CD1c-positive myeloid dendritic cell (primary cell): ENCODE measurements at regions not wholly inside any gene's neighbourhood (a gene's known extent, or its start where the extent isn't known, plus 50 kb on each side); places are given as distances from the start of the nearest gene placed in this dataset.

Experiments
- DNase-seq: peaks from one replicate; pipeline ENCODE4 v3.0.0-alpha.2; 2016; ENCODE audit errors: extremely low spot score

DNA sequence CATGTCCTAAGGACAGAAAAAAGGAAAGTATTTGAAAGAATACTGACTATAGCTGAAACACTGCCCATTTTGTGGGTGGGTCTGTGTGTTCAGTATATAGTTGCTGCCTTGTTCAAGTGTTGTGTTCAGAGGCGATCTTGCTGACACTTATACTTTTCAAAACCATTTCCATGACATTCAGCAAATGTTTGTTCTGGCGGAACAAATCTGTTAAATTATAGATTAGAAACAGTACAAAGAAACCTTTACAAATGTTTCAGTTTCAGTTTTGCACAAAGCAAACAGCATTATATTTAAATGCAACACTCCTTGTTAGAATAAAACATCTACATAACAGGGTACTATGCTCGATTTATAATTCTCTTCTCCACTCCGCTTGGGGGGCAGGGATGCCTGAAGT, 2276.3 kb downstream of the MAT2B start:
- DNase-seq, result no peak

DNA sequence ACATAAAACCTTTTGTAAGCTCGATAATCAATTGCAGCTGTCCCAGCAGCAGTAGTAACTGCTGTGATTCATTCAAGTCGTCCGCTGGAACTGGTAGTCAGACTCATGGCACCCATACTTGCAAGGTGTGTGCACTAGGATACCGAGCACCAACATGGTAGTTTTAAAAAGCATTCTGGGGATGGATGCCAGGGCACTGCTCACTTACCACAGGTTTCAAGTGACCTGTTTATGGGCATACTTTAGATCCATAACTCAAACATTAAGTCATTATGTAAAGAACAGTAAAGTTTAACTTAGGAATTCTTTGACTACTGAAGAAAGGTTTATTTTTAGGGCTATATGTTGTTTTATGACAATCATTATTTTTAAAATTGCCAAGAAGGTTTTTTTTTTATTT, 2277.6 kb downstream of the MAT2B start:
- no peak for DNase-seq

DNA sequence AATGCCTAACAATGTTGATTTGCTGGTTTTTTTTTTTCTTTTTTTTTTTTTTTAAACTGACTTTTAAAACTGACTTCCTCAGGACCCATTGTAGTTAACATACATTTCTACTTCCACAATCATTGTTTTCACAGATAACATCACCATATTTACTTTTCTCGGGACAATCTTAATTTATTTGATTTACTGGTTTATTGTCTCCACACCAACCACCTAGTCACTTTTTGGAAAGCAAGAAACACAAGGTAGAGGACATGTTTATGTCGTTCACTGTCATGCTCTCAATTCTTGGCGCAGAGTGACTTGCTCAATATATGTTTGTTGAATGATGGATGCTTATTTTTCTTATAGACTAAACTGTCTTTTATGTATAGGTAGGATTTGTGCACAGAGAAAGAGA, 2280.7 kb downstream of the MAT2B start:
- no peak for DNase-seq

DNA sequence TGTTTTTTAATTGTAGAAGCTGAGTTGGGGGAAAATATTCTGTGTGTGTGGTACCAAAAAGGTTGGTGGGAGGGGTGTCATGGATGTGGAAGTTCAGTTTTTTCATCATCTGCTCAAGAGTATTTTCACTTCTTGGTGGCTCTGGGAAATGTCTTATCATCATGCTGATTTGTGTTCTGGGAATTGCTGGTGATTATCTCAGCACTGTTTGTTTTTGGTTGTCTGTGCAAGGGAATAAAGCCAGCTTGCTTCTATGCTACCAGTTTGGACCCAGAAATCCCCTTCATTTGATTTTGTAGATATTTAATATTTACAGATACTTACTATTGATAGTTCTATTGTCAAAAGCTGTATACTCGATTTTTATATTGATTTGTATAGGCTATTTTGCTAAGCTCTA, 2289.7 kb downstream of the MAT2B start:
- no peak for DNase-seq

DNA sequence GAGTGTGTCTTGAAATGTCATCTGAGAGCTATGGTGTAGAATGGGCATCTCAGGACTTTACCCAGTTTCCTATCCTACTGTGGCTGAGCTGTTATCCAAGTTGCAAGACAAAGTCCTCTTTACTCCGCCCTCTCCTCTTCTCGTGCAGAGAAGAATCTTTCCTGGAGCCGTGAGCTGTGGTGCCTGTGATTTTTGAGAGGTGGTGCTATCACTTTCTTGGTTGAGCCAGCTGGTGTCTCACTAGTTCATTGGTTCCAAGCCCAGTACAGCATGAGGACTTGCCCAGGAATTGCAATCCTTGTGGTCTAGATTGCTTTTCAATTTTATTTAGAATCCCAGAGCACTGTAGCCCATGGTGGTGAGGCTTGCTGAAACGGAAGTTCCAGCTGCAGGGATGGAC, 2300.3 kb downstream of the MAT2B start:
- DNase-seq, result no peak

DNA sequence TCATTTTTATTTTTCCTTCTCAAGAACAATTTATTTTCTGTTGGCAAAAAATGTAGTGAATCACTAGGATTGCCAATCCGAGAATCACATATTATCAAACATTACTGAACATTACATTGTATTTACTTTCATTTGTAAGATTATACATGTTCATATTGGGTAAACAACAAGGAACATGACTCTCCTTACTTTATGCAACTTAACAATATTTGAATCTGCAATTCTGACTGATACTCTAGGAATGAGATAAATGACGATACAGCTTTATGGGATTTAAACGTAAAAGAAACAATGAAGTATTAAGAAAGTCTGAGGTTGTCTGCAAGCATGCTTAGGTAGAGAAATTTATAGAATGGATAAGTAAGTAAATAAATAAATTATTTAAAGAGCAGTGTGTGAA, 2302.9 kb downstream of the MAT2B start:
- no peak for DNase-seq

DNA sequence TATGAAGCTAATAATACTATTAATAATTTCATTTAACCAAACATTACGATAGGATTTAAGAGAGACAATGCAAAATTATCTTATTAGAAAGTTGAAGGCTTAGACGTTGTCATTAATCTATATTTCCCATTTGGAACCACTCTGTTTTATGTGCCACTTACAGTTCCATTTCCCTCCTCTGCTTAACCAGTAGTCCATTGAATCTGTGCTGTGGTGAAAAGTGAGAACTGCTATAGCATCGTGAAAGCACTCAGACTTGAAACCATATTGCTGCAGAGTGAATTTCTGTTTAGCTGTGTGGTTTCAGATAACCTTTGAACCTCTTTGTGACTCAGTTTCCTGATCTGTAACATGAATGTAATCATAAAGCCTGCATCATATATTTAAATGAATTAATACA, 2304.5 kb downstream of the MAT2B start:
- no peak for DNase-seq

DNA sequence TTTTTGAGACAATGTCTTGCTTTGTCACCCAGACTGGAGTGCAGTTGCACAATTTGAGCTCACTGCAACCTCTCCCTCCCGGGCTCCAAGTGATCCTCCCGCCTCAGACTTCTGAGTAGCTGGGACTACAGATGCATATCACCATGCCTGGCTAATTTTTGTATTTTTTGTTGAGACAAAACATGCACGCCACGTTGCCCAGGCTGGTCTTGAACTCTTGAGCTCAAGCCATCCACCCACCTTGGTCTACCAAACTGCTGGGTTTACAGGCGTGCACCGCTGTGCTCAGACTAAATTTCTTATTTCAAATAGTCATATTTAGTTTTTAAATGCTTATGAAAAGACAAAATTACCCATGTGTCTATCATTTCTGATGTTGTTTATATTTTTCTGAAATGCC, 2324.1 kb downstream of the MAT2B start:
- no peak for DNase-seq

DNA sequence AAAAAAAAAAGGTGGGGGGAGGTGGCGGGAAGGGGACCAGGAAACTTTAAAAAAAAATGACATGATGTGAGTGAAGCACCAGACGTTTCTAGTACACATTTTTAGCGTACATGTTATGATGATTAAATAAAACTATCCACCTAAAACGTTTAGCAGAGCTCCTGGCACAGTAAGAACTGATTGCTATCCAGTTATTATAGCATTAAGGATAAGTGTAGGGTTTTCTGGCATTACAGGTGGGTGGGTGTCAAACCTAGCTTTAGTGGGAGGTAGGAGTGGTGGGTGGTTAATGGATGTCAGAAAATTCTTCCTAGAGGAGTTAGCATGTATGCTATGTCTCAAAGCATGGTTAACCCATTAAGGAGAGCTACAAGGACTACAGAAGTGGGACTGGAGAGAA, 2329.5 kb downstream of the MAT2B start:
- DNase-seq, result no peak

DNA sequence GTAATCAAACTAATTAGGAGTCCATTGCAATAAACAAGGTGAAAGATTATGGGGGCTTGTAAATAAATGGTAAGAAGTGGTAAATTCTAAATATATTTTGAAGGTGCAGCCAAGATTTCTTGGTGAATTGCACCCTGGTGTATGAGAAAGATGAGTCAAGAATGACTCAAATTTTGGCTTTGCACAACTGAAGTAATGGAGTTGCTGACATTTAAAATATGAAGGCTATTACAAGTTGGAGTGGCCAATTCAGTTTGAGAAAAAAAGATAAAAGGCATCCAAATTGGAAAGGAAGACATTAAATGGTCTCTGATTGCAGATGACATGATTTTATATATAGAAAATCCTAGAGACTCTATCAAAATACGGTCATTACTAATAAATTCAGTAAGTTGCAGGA, 2330.6 kb downstream of the MAT2B start:
- no peak for DNase-seq

DNA sequence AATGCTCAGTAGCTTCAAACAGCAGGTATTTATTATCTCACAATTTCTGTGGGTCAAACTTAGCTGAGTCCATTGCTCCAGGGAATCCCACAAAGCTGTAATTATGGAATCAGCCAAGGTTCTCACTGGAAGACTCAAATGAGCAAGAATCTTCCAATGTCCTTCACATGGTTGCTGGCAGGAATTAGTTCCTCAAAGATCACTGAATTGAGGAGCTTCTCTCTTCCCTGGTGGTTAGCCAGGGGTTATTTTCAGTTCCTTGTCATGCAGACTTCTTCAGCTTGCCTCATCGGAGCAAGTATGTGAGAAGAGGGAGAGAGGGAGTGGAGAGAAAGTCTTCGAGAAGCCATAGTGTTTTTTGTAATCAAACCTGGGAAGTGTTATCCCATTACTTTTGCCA, 2331.9 kb downstream of the MAT2B start:
- no peak for DNase-seq

DNA sequence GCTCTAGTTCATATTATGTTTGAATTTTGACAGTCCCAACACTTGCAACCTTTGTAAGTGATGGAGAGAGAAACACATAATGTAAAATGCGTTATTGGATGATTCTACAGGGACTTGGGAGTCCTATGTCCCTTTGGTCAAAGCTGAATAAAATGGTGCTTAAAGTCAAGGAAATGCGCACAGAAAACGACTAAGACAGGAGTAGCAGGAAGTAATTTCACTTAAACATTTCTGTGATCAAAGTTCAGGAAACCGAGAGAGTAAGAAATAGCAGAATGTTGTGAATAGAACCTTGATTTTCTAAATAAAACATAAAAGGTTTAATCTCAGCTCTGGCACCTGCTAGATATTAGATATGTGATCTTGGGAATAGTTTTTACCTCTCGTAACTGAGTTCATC, 2339.2 kb downstream of the MAT2B start:
- DNase-seq, result no peak

DNA sequence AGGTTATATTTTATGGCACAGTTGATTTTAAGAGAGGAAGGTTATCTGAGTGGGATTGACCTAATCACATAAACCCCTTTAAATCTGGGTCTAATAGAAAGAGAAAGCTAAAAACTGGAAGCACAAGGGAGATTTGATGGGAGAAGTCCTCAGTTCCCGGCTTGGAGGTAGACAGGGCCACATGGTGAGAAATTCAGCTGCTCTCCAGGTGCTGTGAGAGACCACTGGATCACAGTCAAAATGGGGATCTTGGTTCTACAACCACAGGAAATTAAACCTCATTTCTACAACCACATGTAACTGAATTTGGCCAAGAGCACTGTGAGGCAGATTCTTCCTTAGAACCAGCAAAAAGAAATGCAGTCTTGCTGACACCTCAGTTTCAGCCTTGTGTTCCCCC, 2352.7 kb downstream of the MAT2B start:
- no peak for DNase-seq

DNA sequence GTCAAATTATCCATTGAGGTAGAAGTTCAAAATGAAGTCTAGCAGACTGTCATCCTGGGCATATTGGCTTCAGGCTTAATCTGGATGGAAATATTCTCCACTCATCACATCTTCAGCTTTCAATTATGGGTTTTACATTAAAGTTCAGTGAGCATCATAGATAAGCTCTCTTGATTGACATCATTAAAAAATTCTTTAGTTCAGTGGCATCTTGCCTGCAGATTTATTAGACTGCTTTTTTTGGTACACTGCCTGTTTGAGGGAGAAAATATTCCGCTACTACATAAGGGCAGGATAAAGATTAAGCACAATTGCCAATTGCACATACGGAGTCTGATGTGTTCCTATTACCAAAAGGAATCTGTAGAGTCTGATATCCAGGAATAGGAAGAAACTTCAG, 2353.8 kb downstream of the MAT2B start:
- DNase-seq, result no peak

DNA sequence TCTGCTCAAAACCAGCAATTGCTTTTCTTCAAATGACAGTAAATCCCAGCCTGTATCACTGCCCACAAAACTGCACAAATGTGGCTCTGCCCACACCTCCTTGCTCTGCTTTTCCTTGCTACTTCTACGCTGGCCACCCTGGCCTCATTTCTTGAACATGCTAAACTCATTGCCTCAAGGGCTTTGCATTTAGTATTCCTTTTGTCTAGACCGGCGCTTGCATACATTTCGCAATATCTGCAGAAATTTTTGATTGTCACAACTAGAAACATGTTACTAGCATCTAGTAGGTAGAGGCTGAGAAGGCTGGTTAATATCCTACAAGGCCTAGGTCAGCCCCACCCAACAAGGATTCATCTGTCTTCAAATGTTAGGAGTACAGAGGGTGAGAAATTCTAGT, 2357.8 kb downstream of the MAT2B start:
- DNase-seq, result no peak

DNA sequence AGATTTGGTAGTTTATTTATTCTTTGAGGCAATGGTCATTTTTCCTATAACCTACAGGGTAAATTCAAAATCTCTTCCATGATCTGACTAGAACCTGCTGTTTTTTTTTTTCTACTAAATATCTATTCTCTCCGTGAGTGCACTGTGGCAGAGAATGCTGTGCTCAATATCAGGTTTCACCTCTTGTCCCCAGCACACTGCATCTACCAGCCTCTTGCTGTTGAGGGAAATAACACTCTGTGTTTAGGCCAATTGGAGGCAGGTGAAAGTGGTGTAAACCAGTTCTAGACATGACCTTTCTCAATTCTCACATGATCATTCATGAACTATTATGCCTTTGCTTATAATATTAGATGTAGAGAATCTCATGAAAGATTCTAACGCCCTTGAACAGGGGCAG, 2365.9 kb downstream of the MAT2B start:
- no peak for DNase-seq

DNA sequence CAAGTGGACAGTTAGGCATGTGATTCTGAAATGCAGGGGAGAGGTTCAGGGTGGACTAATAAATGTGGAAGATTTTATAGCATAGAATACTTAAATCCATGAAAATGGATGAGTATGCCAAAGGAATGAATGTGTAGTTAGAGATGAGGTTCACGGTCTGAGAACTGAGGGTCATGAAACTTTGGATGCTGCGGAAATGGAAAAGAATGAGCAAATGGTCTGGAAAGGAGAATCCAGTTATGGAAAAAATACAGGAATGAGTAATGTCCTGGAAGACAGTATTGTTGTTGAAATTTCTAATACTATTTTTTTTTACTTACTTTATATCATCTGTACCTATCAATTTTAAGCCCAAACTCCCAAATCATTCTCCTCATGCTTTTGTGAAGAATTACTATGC, 2369.4 kb downstream of the MAT2B start:
- DNase-seq, result no peak

DNA sequence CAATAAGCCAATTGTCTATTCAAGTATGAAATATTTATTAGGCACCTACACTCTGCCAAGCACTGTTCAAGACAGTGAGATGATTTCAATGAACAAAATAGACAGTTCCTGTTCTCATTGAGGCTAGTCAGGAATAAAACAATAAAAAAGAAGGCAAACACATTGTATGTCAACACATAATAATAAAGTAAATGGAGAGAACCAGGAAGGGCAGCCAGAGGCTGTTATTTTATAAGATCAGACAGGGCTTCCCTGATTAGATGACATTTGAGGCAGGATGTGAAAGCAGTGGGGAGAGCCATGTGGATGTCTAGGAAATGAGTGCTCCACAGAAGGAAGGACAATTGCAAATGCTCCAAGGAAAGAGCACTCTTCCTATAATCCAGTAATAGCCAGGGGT, 2371.1 kb downstream of the MAT2B start:
- no peak for DNase-seq

DNA sequence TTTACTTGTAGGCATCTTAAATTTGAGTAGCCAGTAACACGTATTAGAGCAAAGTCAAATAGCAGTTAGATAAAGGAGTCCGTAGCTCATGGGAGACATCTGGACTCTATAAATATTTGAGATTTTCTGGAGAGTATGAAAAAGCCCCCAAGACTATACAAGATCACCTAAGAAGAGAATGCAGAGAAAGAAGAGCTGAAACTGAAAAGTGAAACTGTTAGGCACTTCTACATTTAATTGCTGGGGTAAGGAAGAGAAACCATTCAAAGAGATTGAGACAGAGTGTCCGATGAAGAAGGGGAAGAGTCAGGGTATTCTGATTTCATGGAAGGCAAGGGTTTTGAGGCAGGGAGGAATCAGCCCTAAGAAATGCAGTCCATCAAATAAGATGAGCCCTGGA, 2372.1 kb downstream of the MAT2B start:
- no peak for DNase-seq

DNA sequence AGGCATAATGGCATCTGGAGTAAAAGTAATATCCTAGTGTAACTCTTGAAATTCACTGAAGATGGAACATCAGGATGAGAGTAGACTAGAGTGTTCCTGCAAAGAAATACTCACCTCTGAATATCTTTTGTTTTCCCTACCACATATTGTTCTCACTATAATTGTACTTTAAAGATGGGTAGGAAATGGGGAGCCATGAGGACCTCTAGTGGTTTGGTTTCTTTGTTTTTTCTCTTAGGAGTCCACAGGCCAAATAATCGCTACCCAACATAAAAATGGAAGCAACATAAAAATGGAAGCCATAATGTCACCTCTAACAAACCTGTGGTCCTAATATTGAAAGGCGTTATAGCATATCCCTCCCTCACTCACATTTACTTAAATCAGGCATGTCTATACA, 2375.8 kb downstream of the MAT2B start:
- no peak for DNase-seq

DNA sequence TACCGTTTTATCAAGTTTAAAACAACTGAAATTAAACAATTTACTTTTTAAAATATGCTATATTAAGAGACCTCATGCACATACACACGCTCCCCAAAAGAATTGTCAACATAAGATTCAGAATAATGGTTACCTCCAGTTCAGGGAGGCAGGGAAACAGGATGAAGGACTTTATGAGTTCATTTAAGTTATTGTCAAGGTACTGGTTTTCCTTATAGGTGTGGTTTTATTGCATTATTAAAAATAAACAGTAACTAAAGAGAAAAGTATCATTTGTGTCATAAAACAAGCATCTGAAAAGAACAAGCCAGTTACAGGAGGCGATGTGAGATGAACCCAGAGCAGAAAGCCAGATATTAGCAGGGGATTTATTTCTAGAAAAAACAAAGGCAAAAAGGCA, 2376.7 kb downstream of the MAT2B start:
- DNase-seq, result no peak

DNA sequence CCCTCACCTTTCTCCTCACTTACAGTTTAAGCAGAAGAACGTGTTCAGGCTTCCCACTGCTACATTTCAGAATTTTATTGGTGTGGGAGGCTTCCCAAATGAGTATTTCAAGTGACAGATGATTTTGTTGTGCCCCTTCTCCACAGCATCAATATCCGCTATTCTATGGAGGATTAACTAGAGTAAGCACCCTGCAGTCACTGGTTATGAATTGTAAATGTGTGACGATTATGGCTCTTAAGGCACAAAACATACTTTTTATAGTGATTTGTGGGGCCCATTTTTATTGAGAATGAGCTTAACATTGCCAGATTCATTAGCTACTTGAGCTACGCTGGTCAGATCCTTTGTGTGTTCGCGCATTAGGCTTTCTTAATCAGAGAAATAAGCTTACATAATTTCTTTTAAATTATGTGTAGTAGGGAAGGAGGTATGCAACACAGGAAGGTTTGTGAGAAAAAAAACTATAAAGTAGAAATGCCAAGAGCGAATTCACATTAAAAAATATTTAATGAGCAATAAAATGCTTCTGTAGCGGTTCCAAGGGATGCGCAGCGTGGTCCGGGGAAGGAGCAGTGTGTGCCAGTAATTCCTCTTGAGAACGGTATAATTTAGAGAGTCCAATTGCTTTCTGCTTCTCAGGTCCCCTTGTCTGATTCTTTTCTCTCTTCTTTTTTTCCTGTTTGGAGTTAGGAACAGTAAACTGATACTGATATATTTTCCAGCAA, 2380.4 kb downstream of the MAT2B start:
- no peak for DNase-seq

DNA sequence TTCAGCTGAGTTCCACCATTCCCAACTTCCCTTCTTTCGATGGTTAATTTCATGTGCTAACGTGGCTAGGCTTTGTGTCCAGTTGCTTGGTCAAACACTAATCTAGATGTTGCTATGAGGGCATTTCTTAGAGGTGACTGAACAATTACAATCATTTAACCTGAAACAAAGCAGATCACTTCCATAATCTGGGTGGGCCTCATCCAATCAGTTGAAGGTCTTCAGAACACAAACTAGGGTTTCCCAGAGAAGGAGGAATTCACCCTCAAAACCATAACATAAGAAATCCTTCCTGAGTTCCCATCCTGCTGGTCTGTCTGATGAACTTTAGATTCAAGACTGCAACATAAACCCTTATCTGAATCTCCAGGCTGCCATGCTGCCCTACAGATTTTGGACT, 2381.7 kb downstream of the MAT2B start:
- DNase-seq, result no peak

DNA sequence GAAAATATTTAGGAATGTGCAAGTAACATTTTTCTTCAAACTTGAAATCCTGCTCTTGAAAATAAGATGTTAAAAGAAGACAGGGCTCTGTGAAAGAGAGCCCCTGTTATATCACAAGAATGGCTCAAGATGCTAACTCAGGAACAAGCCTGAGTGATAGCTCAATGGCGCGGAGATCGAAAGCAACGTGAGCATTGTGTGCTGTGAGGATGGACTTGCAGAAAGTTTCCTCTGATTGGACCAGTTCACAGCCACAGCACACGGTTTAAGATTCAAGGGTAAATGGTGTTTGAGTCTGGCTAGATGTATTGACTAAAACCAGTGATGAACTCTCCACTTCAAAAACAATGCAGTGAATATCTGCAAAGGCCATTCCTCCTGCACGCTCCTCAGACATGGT, 2387.0 kb downstream of the MAT2B start:
- DNase-seq, result no peak

DNA sequence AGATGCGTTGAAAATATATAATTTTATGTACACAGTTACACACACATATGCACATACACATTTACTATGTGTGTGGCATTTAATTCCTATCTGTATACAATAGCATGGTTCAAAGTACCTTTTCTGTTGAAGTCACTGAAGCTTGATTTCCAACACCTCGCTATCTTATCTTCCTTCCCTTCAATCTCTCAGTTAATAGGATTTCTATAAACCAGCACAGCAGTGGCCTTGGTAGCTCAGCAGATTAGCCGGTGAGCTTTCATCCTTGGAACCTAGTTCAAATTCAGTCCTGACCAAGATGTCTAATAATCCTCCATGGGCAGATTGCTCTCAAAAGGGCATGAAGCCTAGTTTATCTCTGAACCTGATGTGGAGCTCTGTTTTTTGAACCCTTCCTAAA, 2389.5 kb downstream of the MAT2B start:
- DNase-seq, result no peak
